Fibroblast of the aortic adventitia (primary cell): ENCODE measurements at regions not wholly inside any gene's neighbourhood (a gene's known extent, or its start where the extent isn't known, plus 50 kb on each side); places are given as distances from the start of the nearest gene placed in this dataset.
"Not testable (repeated sequence)": the region's sequence is repeated elsewhere in the genome, so short reads cannot be mapped to it uniquely, and the experiment has no call there.

Experiments used
- DNase-seq: peaks from one replicate; pipeline ENCODE4 v3.0.0-alpha.2; 2010; ENCODE audit warnings: low read depth
- H3K4me3 ChIP-seq: 2 replicates; pipeline ENCODE4 v1.5.1; 2011; ENCODE audit warnings: low read depth, mild to moderate bottlenecking, control low read depth, low read length, moderate library complexity
- CTCF ChIP-seq: IDR thresholded peaks from 2 replicates; pipeline ENCODE4 v1.5.1; 2011; ENCODE audit warnings: mild to moderate bottlenecking, low read length, control low read depth, inconsistent platforms; ENCODE audit not compliant: insufficient read depth

GRCh38 chr10:87603196-87603595, 56.5 kb upstream of the PAPSS2 start:
- no peak for TF ChIP-seq CTCF
- H3K4me3 ChIP-seq = no peak overlapping the region
- DNase-seq = peak; percentile 23

GRCh38 chr10:87603769-87604168, 55.9 kb upstream of the PAPSS2 start:
- TF ChIP-seq CTCF = no peak
- peak; percentile 40 for DNase-seq
- H3K4me3 ChIP-seq = no peak overlapping the region

GRCh38 chr10:87605628-87606251, 53.9 kb upstream of the PAPSS2 start:
- peak; percentile 51 for DNase-seq

GRCh38 chr10:87608756-87609155, 50.9 kb upstream of the PAPSS2 start:
- no peak for TF ChIP-seq CTCF
- H3K4me3 ChIP-seq = no peak overlapping the region
- no peak for DNase-seq

More at GRCh38 chr10:87605628-87606251, 53.9 kb upstream of the PAPSS2 start:
- no peak for TF ChIP-seq CTCF
- no peak overlapping the region for H3K4me3 ChIP-seq

- not testable (repeated sequence) for DNase-seq, H3K4me3 ChIP-seq
These were observed 50.1 kb upstream of the PAPSS2 start for GRCh38 chr10:87609563-87609962.
